Endodermal cell (in vitro differentiated cells): ENCODE measurements at regions not wholly inside any gene's neighbourhood (a gene's known extent, or its start where the extent isn't known, plus 50 kb on each side); places are given as distances from the start of the nearest gene placed in this dataset.

Source experiments
- DNase-seq: peaks from one replicate; pipeline ENCODE4 v3.0.0-alpha.2; 2017
- H3K27ac ChIP-seq: 2 replicates; pipeline ENCODE4 v1.5.1; 2013; ENCODE audit warnings: mild to moderate bottlenecking, low read depth, low read length, moderate library complexity
- H3K27me3 ChIP-seq: 2 replicates; pipeline ENCODE4 v1.6.1; 2013; ENCODE audit warnings: mild to moderate bottlenecking, low read length, moderate library complexity; ENCODE audit not compliant: insufficient read depth, control insufficient read depth, poor library complexity, severe bottlenecking
- H3K36me3 ChIP-seq: 2 replicates; pipeline ENCODE4 v1.7.0; 2013; ENCODE audit warnings: mild to moderate bottlenecking, low read length, moderate library complexity; ENCODE audit not compliant: control insufficient read depth, insufficient read depth
- H3K4me1 ChIP-seq: one replicate; pipeline ENCODE4 v1.7.0; 2013; ENCODE audit warnings: low read length; ENCODE audit not compliant: control insufficient read depth, insufficient read depth
- H3K4me3 ChIP-seq: 2 replicates; pipeline ENCODE4 v1.5.1; 2013; ENCODE audit warnings: mild to moderate bottlenecking, low read length, moderate library complexity
- H3K9ac ChIP-seq: 2 replicates; pipeline ENCODE4 v1.6.1; 2013; ENCODE audit warnings: mild to moderate bottlenecking, low read length, moderate library complexity; ENCODE audit not compliant: poor library complexity, severe bottlenecking; ENCODE audit errors: extremely low read depth
- H3K9me3 ChIP-seq: 2 replicates; pipeline ENCODE4 v1.6.1; 2013; ENCODE audit warnings: mild to moderate bottlenecking, low read length, moderate library complexity; ENCODE audit not compliant: control insufficient read depth
- H3K27ac Mint-ChIP-seq: 2 replicates; pipeline ENCODE4 v1.8.0; 2020; ENCODE audit warnings: mixed read lengths
- H3K27me3 Mint-ChIP-seq: 2 replicates; pipeline ENCODE4 v1.8.0; 2021; ENCODE audit warnings: mild to moderate bottlenecking, mixed read lengths; ENCODE audit not compliant: insufficient read depth
- H3K36me3 Mint-ChIP-seq: 2 replicates; pipeline ENCODE4 v1.8.0; 2020; ENCODE audit warnings: low read depth, mixed read lengths
- H3K4me1 Mint-ChIP-seq: 2 replicates; pipeline ENCODE4 v1.8.0; 2020; ENCODE audit warnings: mixed read lengths
- H3K4me3 Mint-ChIP-seq: 2 replicates; pipeline ENCODE4 v1.8.0; 2020; ENCODE audit warnings: mild to moderate bottlenecking, moderate library complexity, mixed read lengths
- H3K9me3 Mint-ChIP-seq: 2 replicates; pipeline ENCODE4 v1.8.0; 2020; ENCODE audit warnings: mild to moderate bottlenecking, mixed read lengths
- CTCF ChIP-seq: fragments of 200-600 bp; sonication (generic); conservative IDR thresholded peaks from 2 replicates; pipeline ENCODE4 v1.5.0; 2021; ENCODE audit warnings: antibody characterized with exemption, mild to moderate bottlenecking
- WGBS, 2 experiments: methylation state at CpG; one replicate each; pipeline versions ENCODE4 v1.1.5 to v1.1.7; 2013; ENCODE audit warnings: missing lambda C conversion rate in 2 of 2, mixed read lengths in 1 of 2; ENCODE audit not compliant: insufficient coverage in 1 of 2, insufficient read length in 1 of 2; 5-methylcytosine and 5-hydroxymethylcytosine counted together

DNA sequence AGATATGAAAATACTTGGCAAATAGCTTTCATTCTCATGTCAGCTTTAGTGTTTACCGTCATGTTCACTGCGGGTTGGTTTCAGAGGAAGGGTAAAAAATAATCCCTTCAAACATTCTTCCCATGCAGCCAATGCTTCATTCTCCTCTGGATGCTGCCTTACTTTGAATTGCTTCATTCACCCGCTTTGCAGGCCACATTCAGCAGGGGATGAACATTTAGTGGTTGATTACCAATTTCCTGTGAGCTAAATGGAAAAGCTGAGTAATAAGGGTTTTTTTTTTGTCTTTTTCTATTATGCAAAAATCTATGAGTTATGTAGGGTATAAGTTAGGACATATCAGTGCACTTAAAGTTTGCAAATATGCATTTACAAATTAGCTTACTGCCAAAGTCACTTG is 96.3 kb upstream of the MEF2C start:
- no peaks in the 10 kb centered on the region for H3K27me3 ChIP-seq
- H3K27me3 Mint-ChIP-seq, result no peaks in the 10 kb centered on the region
- H3K4me3 ChIP-seq, result no peak overlapping the region
- no peak for TF ChIP-seq CTCF
- no peak overlapping the region for H3K27ac ChIP-seq
- 66% methylated on average over 3 of the region's 3 CpGs; no CpG with 5 or more reads in 1 of the 2 experiments for WGBS, 2 experiments
- no peaks in the 10 kb centered on the region for H3K9me3 Mint-ChIP-seq
- H3K4me3 Mint-ChIP-seq, result no peak overlapping the region
- H3K9me3 ChIP-seq, result no peaks in the 10 kb centered on the region
- no peaks in the 10 kb centered on the region for H3K36me3 ChIP-seq
- no peaks in the 10 kb centered on the region for H3K36me3 Mint-ChIP-seq
- H3K27ac Mint-ChIP-seq, result no peak overlapping the region
- H3K4me1 Mint-ChIP-seq, result no peaks in the 10 kb centered on the region
- H3K4me1 ChIP-seq, result no peaks in the 10 kb centered on the region
- no peak for DNase-seq
- no peak overlapping the region for H3K9ac ChIP-seq

- Mint-ChIP-seq H3K27me3 (no peaks in the 10 kb centered on the region), H3K4me3 (no peak overlapping the region), H3K27ac (no peak overlapping the region), H3K4me1 (no peaks in the 10 kb centered on the region), H3K36me3 (no peaks in the 10 kb centered on the region), H3K9me3 (no peaks in the 10 kb centered on the region)
- no peaks in the 10 kb centered on the region for H3K36me3 ChIP-seq
- H3K27me3 ChIP-seq, result no peaks in the 10 kb centered on the region
- H3K9ac ChIP-seq, result no peak overlapping the region
- no peak for DNase-seq
- no peaks in the 10 kb centered on the region for H3K4me1 ChIP-seq
- H3K9me3 ChIP-seq, result no peaks in the 10 kb centered on the region
- TF ChIP-seq CTCF, result no peak
- no peak overlapping the region for H3K27ac ChIP-seq
- H3K4me3 ChIP-seq, result no peak overlapping the region
Measured at GRCh38 chr5:88976914-88977313, 93.9 kb upstream of the MEF2C start.

DNA sequence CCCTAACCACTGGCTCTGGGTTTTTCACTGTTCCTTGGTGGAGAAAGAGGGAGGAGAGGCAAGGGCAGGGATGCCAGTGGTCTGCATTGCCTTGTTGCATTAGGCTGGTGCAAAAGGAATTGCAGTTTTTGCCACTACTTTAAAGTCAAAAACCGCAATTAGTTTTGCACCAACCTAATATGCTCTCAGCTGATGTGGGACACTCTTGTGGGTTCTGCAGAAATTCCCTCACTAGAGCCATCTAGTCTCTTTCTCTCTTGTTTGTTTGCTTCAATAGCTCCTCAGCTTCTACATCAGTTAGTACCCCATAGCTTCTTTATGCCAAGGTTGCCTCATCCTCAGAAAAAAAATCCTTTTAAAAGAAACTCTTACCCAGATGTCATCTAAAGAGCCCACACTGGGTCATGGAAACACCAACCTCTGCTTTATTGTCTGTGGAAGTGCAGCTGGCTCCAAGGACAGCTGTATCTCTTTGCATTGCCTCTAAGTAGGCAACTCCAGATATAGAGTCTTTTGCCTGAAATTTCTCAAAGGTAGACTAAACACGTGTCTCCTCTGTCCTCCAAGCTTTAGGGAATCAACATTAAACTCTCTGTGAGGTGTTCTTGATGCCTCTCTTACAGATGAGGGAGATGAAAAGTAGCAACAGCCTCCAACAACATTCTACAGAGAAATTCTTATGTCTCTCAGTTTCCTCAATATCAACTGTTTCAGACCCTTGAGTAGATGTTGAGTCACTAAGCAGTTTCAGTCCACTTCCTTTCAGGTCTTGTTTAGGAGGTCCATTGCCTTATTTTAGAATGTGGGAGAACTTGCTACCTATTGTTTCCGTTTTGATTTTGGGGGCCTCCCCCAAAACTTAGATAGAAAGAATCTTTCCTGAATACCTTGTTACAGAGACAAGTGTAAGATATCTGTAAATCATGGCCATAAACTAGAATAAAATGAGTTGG is 84.9 kb upstream of the MEF2C start:
- no peak overlapping the region for H3K27ac Mint-ChIP-seq
- DNase-seq, result no peak
- Histone ChIP-seq H3K4me3 (no peak overlapping the region), H3K27ac (no peak overlapping the region), H3K9ac (no peak overlapping the region), H3K9me3 (no peaks in the 10 kb centered on the region), H3K36me3 (no peaks in the 10 kb centered on the region), H3K27me3 (no peaks in the 10 kb centered on the region), H3K4me1 (no peaks in the 10 kb centered on the region)
- WGBS, 2 experiments, result 82 to 100% methylated on average over 1 to 3 of the region's 3 CpGs
- no peak overlapping the region for H3K4me3 Mint-ChIP-seq
- H3K36me3 Mint-ChIP-seq, result no peaks in the 10 kb centered on the region
- TF ChIP-seq CTCF, result no peak
- H3K4me1 Mint-ChIP-seq, result no peaks in the 10 kb centered on the region
- no peaks in the 10 kb centered on the region for H3K27me3 Mint-ChIP-seq
- H3K9me3 Mint-ChIP-seq, result no peaks in the 10 kb centered on the region
